IMR-90 (cell line): ENCODE measurements at regions not wholly inside any gene's neighbourhood (a gene's known extent, or its start where the extent isn't known, plus 50 kb on each side); places are given as distances from the start of the nearest gene placed in this dataset.

Source experiments
- ATAC-seq: fragments of 200-7000 bp; cut with Tn5 transposase; 2 replicates; pipeline ENCODE4 v1.9.1; 2020; ENCODE audit warnings: low read depth, mild to moderate bottlenecking, moderate library complexity
- BruUV-seq: library from RNA; stranded (reverse); fragments of 400-500 nt; replicated peaks from 2 replicates; lab custom pipeline; 2021; lab: Mats Ljungman, UMichigan
- CTCF ChIA-PET: fragments of 300-600 bp; formaldehyde crosslinking; extraction: SDS; loops from one replicate; lab custom pipeline; 2021; ENCODE audit warnings: antibody characterized with exemption; lab: Yijun Ruan, JAX
- POLR2A ChIA-PET: fragments of 300-600 bp; sonication (Branson Sonifier 250); formaldehyde crosslinking; loops from one replicate; lab custom pipeline; 2022; ENCODE audit warnings: antibody characterized with exemption; ENCODE audit not compliant: unreplicated experiment; lab: Charles Lee
- DNase-seq: peaks from one replicate; pipeline ENCODE4 v3.0.0; 2013
- H2AFZ ChIP-seq: replicated peaks from 2 replicates; pipeline ENCODE3; 2013; ENCODE audit warnings: low read length, mild to moderate bottlenecking; ENCODE audit not compliant: poor library complexity
- H2AK5ac ChIP-seq: 2 replicates; pipeline ENCODE4 v1.6.1; 2013; ENCODE audit warnings: low read depth, low read length, inconsistent platforms
- H2AK9ac ChIP-seq: replicated peaks from 2 replicates; pipeline ENCODE3; 2013; ENCODE audit warnings: mild to moderate bottlenecking, low read depth, low read length, moderate library complexity; ENCODE audit not compliant: poor library complexity
- H2BK120ac ChIP-seq: 2 replicates; pipeline ENCODE4 v1.6.1; 2013; ENCODE audit warnings: low read depth, low read length, inconsistent platforms
- H2BK15ac ChIP-seq: 3 replicates; pipeline ENCODE4 v1.6.1; 2013; ENCODE audit warnings: low read depth, low read length, inconsistent platforms
- H2BK20ac ChIP-seq: 2 replicates; pipeline ENCODE4 v1.6.1; 2013; ENCODE audit warnings: low read depth, mild to moderate bottlenecking, inconsistent platforms, low read length, moderate library complexity
- H2BK5ac ChIP-seq: 2 replicates; pipeline ENCODE4 v1.6.1; 2013; ENCODE audit warnings: mild to moderate bottlenecking, low read depth, low read length, inconsistent platforms; ENCODE audit not compliant: poor library complexity, severe bottlenecking
- H3K14ac ChIP-seq: replicated peaks from 2 replicates; pipeline ENCODE4 v1.6.1; 2013; ENCODE audit warnings: low read depth, low read length, inconsistent platforms
- H3K18ac ChIP-seq: 2 replicates; pipeline ENCODE4 v1.6.1; 2013; ENCODE audit warnings: low read depth, low read length, control low read depth
- H3K23ac ChIP-seq: 2 replicates; pipeline ENCODE4 v1.6.1; 2013; ENCODE audit warnings: low read depth, low read length, inconsistent platforms
- H3K27ac ChIP-seq: 2 replicates; pipeline ENCODE4 v1.5.1; 2013; ENCODE audit warnings: mild to moderate bottlenecking, control low read depth, low read length; ENCODE audit not compliant: insufficient read depth
- H3K27me3 ChIP-seq: 2 replicates; pipeline ENCODE4 v1.6.1; 2013; ENCODE audit warnings: low read length; ENCODE audit not compliant: control insufficient read depth, insufficient read depth
- H3K36me3 ChIP-seq: 2 replicates; pipeline ENCODE4 v1.6.1; 2013; ENCODE audit warnings: low read length, mixed read lengths; ENCODE audit not compliant: control insufficient read depth, insufficient read depth
- H3K4ac ChIP-seq: 2 replicates; pipeline ENCODE4 v1.6.1; 2013; ENCODE audit warnings: low read depth, low read length, inconsistent platforms
- H3K4me1 ChIP-seq: 2 replicates; pipeline ENCODE4 v1.6.1; 2013; ENCODE audit warnings: low read length, mixed read lengths; ENCODE audit not compliant: control insufficient read depth, insufficient read depth
- H3K4me2 ChIP-seq: 2 replicates; pipeline ENCODE4 v1.6.1; 2013; ENCODE audit warnings: low read depth, mild to moderate bottlenecking, control low read depth, low read length, moderate library complexity
- H3K4me3 ChIP-seq: 2 replicates; pipeline ENCODE4 v1.5.1; 2013; ENCODE audit warnings: low read depth, mild to moderate bottlenecking, control low read depth, low read length, moderate library complexity; ENCODE audit not compliant: insufficient read depth
- H3K56ac ChIP-seq: 2 replicates; pipeline ENCODE4 v1.6.1; 2013; ENCODE audit warnings: low read length, inconsistent platforms; ENCODE audit not compliant: insufficient read depth; ENCODE audit errors: extremely low read depth
- H3K79me1 ChIP-seq, 2 experiments: 2 replicates each; pipeline ENCODE4 v1.6.1; 2013; ENCODE audit warnings: low read length in 2 of 2, inconsistent platforms in 1 of 2, low read depth in 1 of 2
- H3K9ac ChIP-seq: 2 replicates; pipeline ENCODE4 v1.6.1; 2013; ENCODE audit warnings: low read depth, low read length, control low read depth
- H3K9me1 ChIP-seq: 2 replicates; pipeline ENCODE4 v1.6.1; 2013; ENCODE audit warnings: low read length, inconsistent platforms; ENCODE audit not compliant: insufficient read depth
- H3K9me3 ChIP-seq: 2 replicates; pipeline ENCODE4 v1.6.1; 2013; ENCODE audit warnings: low read length; ENCODE audit not compliant: control insufficient read depth, insufficient read depth
- H4K20me1 ChIP-seq: 2 replicates; pipeline ENCODE4 v1.6.1; 2013; ENCODE audit warnings: low read length, inconsistent platforms; ENCODE audit not compliant: insufficient read depth
- H4K5ac ChIP-seq: 2 replicates; pipeline ENCODE4 v1.6.1; 2013; ENCODE audit warnings: mild to moderate bottlenecking, low read depth, low read length, control low read depth
- H4K8ac ChIP-seq, 2 experiments: 2 replicates each; pipeline ENCODE4 v1.6.1; 2013; ENCODE audit warnings: low read depth in 2 of 2, low read length in 2 of 2, control low read depth in 1 of 2, inconsistent platforms in 1 of 2
- H4K91ac ChIP-seq: 2 replicates; pipeline ENCODE4 v1.6.1; 2013; ENCODE audit warnings: low read depth, low read length, inconsistent platforms; ENCODE audit not compliant: insufficient read depth
- FOS ChIP-seq: fragments of 150-350 bp; IDR thresholded peaks from 2 replicates; pipeline ENCODE4 v1.6.1; 2016; ENCODE audit warnings: low read depth, low read length
- MAFK ChIP-seq: IDR thresholded peaks from 2 replicates; pipeline ENCODE4 v1.6.1; 2012; ENCODE audit warnings: low read depth, low read length, improper control_type of control experiment
- MAZ ChIP-seq: IDR thresholded peaks from 2 replicates; pipeline ENCODE4 v1.6.1; 2012; ENCODE audit warnings: low read depth, mild to moderate bottlenecking, low read length, improper control_type of control experiment, moderate library complexity, borderline replicate concordance
- NFE2L2 ChIP-seq: fragments of 150-350 bp; IDR thresholded peaks from 2 replicates; pipeline ENCODE4 v1.6.1; 2016; ENCODE audit warnings: low read depth, mild to moderate bottlenecking, low read length
- POLR2A ChIP-seq: IDR thresholded peaks from 2 replicates; pipeline ENCODE4 v1.6.1; 2012; ENCODE audit warnings: mild to moderate bottlenecking, low read depth, low read length
- SMC3 ChIP-seq: fragments of 150-350 bp; IDR thresholded peaks from 2 replicates; pipeline ENCODE4 v1.6.1; 2016; ENCODE audit warnings: low read depth, mild to moderate bottlenecking, antibody characterized with exemption, low read length, moderate library complexity
- WGBS, 2 experiments: methylation state at CpG; one replicate each; pipeline versions ENCODE4 v1.1.5 to v1.1.7; 2013; ENCODE audit warnings: missing lambda C conversion rate in 2 of 2; ENCODE audit not compliant: insufficient read length in 1 of 2; ENCODE audit errors: extremely low coverage in 2 of 2; 5-methylcytosine and 5-hydroxymethylcytosine counted together
- dilution Hi-C: fragments of 300-500 bp; cut with HindIII; formaldehyde crosslinking; loops from one replicate; pipeline ENCODE4 v1.14.3; 2018; ENCODE audit warnings: low sequenced_read_pairs; ENCODE audit not compliant: unreplicated experiment
- in situ Hi-C: fragments of 300-500 bp; cut with MboI; formaldehyde crosslinking; loops from 3 replicates; pipeline ENCODE4 v1.14.3; 2019; ENCODE audit warnings: low sequenced_read_pairs, inconsistent platforms, mixed read lengths
- intact Hi-C: fragments of 100-400 bp; cut with micrococcal nuclease; formaldehyde crosslinking; loops from 2 replicates; pipeline ENCODE4 v1.10.0; 2022

DNA sequence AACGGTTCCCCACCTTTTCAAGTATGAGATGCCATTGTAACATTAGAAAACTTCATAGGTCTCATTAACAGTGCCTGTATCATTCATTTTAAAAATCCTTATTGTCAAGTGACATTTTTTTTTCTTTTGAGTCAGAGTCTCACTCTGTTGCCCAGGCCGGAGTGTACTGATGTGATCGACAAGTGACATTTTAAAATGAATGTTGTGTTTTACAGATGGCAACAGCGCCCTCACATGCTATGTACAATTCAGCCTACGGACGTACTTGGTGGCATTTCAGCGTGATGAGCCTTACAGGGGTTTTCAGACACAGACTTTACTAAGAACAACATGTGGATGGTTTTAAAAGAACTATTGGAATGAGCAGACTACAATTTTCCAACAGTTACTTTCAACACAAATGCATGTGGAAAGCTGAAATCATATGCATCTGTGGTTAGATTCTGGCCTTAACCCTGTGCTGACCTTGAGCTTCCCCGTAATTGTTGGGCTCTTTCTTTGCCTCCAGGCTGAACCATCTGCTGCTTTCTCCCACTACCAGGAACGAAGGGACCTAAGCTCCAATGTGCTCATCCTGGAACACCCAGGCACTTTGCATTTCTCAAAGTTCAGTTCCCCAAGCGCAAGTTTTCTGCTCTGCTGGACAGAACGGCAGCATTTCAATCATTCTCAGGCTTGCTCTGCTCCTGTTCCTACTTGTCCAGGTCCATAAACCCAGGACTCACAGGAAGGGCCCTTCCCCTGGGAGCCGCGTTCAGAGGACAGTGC is 119.9 kb upstream of the NDUFV2 start (continued):
- no peak for TF ChIP-seq FOS
- TF ChIP-seq SMC3 = peak; percentile 57

DNA sequence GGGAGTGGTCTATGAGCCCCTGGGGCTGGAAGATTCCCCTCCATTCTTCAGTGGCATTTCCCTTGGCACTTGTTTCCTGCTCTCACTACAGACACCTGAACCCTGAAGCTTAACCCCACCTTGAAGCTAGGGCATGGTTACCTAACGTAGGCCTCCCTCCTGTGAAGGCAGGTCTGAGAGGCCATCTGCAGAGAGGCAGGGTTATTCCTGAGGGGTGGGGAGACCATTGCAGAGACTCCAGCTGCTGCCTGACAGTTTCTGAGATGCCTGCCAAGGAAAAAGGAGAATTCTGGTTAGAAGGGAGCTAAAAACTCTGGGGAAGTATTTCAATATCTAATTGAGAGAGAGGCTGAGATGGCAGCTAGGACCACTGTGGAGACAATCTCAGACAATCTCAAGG is 119.3 kb upstream of the NDUFV2 start:
- Histone ChIP-seq H2BK20ac (peak overlapping the region; percentile 81), H3K9ac (no peak overlapping the region), H3K9me3 (no peaks in the 10 kb centered on the region), H4K20me1 (no peaks in the 10 kb centered on the region), H3K79me1 (no peaks in the 10 kb centered on the region; a peak in 1 of 4 replicates), H3K23ac (peak overlapping the region; percentile 32; the same call in 1 of the 2 replicates), H3K4me2 (no peak overlapping the region), H3K27ac (peak overlapping the region; percentile 31; the same call in 1 of the 2 replicates), H2AK5ac (peak overlapping the region; percentile 93), H2AFZ (peak overlapping the region; percentile 68), H2BK15ac (peak overlapping the region; percentile 70; the same call in 2 of the 3 replicates), H3K36me3 (no peaks in the 10 kb centered on the region), H3K18ac (peak overlapping the region; percentile 22), H4K91ac (peak overlapping the region; percentile 82), H3K4me1 (peaks cover 12% of the 10 kb centered on the region), H4K5ac (peak overlapping the region; percentile 4), H2BK120ac (peak overlapping the region; percentile 76), H3K4me3 (no peak overlapping the region), H3K56ac (no peak overlapping the region), H3K27me3 (no peaks in the 10 kb centered on the region), H3K14ac (peak overlapping the region; percentile 35; the same call in 1 of the 2 replicates), H2AK9ac (no peak overlapping the region), H3K9me1 (peaks cover 6% of the 10 kb centered on the region), H3K4ac (peak overlapping the region; percentile 83), H2BK5ac (peak overlapping the region; percentile 6), H4K8ac (peak overlapping the region; percentile 9 to 23; a peak in 2 of 4 replicates)
- POLR2A ChIA-PET = no interaction called here
- intact Hi-C loops (no loop called here), in situ Hi-C loops (loop anchor here (5.0 kb wide), 1 partner anchor 281 kb away; no protein-coding TSS in a partner anchor), dilution Hi-C loops (loop anchor here (25.0 kb wide), 1 partner anchor 296 kb away; no protein-coding TSS in a partner anchor)
- CTCF ChIA-PET = interaction anchor here (0.5 to 1.2 kb wide), 7 partner anchors 40 to 328 kb away, joined by 3 to 5 read pairs (median 3); no protein-coding TSS in a partner anchor
- TF ChIP-seq MAZ (no peak), POLR2A (no peak), SMC3 (no peak), NFE2L2 (no peak), MAFK (no peak)
- no TSS peak for BruUV-seq
- ATAC-seq (no peak), DNase-seq (no peak)
- no CpG with 5 or more reads among the region's 1 CpG for WGBS, 2 experiments
